ENCODE measurements at regions not wholly inside any gene's neighbourhood (a gene's known extent, or its start where the extent isn't known, plus 50 kb on each side); places are given as distances from the start of the nearest gene placed in this dataset.

GRCh38 chr21:35860189-35860869, 200.0 kb downstream of the SETD4 start:
- Mint-ChIP-seq H3K9me3 (no peaks in the 10 kb centered on the region), H3K36me3 (ENCODE audit: low read depth) (no peaks in the 10 kb centered on the region), H3K4me3 (no peak overlapping the region), H3K27ac (no peak overlapping the region), H3K4me1 (ENCODE audit: low read depth) (no peaks in the 10 kb centered on the region), H3K27me3 (peaks cover 4% of the 10 kb centered on the region)
- intact Hi-C loops (cut with micrococcal nuclease): no loop called here

- Mint-ChIP-seq H3K27ac (no peak overlapping the region), H3K4me1 (ENCODE audit: low read depth) (no peaks in the 10 kb centered on the region), H3K4me3 (no peak overlapping the region), H3K36me3 (ENCODE audit: low read depth) (no peaks in the 10 kb centered on the region), H3K27me3 (peaks cover 4% of the 10 kb centered on the region), H3K9me3 (no peaks in the 10 kb centered on the region)
- intact Hi-C loops (cut with micrococcal nuclease): no loop called here
Observed at GRCh38 chr21:35859677-35860076, 200.6 kb downstream of the SETD4 start.

- Mint-ChIP-seq H3K4me3 (no peak overlapping the region), H3K4me1 (ENCODE audit: low read depth) (no peaks in the 10 kb centered on the region), H3K9me3 (no peaks in the 10 kb centered on the region), H3K27me3 (peaks cover 16% of the 10 kb centered on the region), H3K36me3 (ENCODE audit: low read depth) (no peaks in the 10 kb centered on the region), H3K27ac (no peak overlapping the region)
- intact Hi-C loops (cut with micrococcal nuclease): no loop called here
Observed at GRCh38 chr21:35857095-35857494, 203.2 kb downstream of the SETD4 start.

GRCh38 chr21:35855484-35855883, 204.8 kb downstream of the SETD4 start:
- H3K9me3 Mint-ChIP-seq: no peaks in the 10 kb centered on the region
- no peak overlapping the region for H3K4me3 Mint-ChIP-seq

GRCh38 chr21:35854281-35854680, 206.0 kb downstream of the SETD4 start:
- Mint-ChIP-seq H3K9me3 (no peaks in the 10 kb centered on the region), H3K4me1 (ENCODE audit: low read depth) (peaks cover 6% of the 10 kb centered on the region), H3K4me3 (no peak overlapping the region), H3K27ac (no peak overlapping the region), H3K27me3 (peaks cover 19% of the 10 kb centered on the region), H3K36me3 (ENCODE audit: low read depth) (no peaks in the 10 kb centered on the region)
- intact Hi-C loops (cut with micrococcal nuclease): no loop called here

More at GRCh38 chr21:35855484-35855883, 204.8 kb downstream of the SETD4 start:
- peaks cover 19% of the 10 kb centered on the region for H3K27me3 Mint-ChIP-seq
- intact Hi-C loops (cut with micrococcal nuclease): no loop called here
- no peaks in the 10 kb centered on the region for H3K36me3 Mint-ChIP-seq (ENCODE audit: low read depth)
- H3K27ac Mint-ChIP-seq: no peak overlapping the region
- peaks cover 5% of the 10 kb centered on the region for H3K4me1 Mint-ChIP-seq (ENCODE audit: low read depth)

GRCh38 chr21:35853321-35854239, 206.7 kb downstream of the SETD4 start:
- Mint-ChIP-seq H3K4me3 (no peak overlapping the region), H3K9me3 (no peaks in the 10 kb centered on the region)

GRCh38 chr21:35852820-35853219, 207.5 kb downstream of the SETD4 start:
- H3K27me3 Mint-ChIP-seq: peaks cover 20% of the 10 kb centered on the region
- H3K4me3 Mint-ChIP-seq: no peak overlapping the region
- intact Hi-C loops (cut with micrococcal nuclease): no loop called here
- peaks cover 6% of the 10 kb centered on the region for H3K4me1 Mint-ChIP-seq (ENCODE audit: low read depth)
- no peaks in the 10 kb centered on the region for H3K9me3 Mint-ChIP-seq
- H3K27ac Mint-ChIP-seq: no peak overlapping the region
- no peaks in the 10 kb centered on the region for H3K36me3 Mint-ChIP-seq (ENCODE audit: low read depth)

More at GRCh38 chr21:35853321-35854239, 206.7 kb downstream of the SETD4 start:
- Mint-ChIP-seq H3K27ac (no peak overlapping the region), H3K27me3 (peaks cover 19% of the 10 kb centered on the region), H3K36me3 (ENCODE audit: low read depth) (no peaks in the 10 kb centered on the region), H3K4me1 (ENCODE audit: low read depth) (peaks cover 6% of the 10 kb centered on the region)
- intact Hi-C loops (cut with micrococcal nuclease): no loop called here

GRCh38 chr21:35850542-35851103, 209.7 kb downstream of the SETD4 start:
- Mint-ChIP-seq H3K27ac (no peak overlapping the region), H3K27me3 (peaks cover 24% of the 10 kb centered on the region)

GRCh38 chr21:35850029-35850428, 210.3 kb downstream of the SETD4 start:
- Mint-ChIP-seq H3K27me3 (peaks cover 24% of the 10 kb centered on the region), H3K4me3 (no peak overlapping the region), H3K4me1 (ENCODE audit: low read depth) (peaks cover 6% of the 10 kb centered on the region), H3K36me3 (ENCODE audit: low read depth) (no peaks in the 10 kb centered on the region), H3K9me3 (no peaks in the 10 kb centered on the region), H3K27ac (no peak overlapping the region)
- intact Hi-C loops (cut with micrococcal nuclease): no loop called here

More at GRCh38 chr21:35850542-35851103, 209.7 kb downstream of the SETD4 start:
- Mint-ChIP-seq H3K9me3 (no peaks in the 10 kb centered on the region), H3K36me3 (ENCODE audit: low read depth) (no peaks in the 10 kb centered on the region), H3K4me3 (no peak overlapping the region), H3K4me1 (ENCODE audit: low read depth) (peaks cover 6% of the 10 kb centered on the region)
- intact Hi-C loops (cut with micrococcal nuclease): no loop called here

GRCh38 chr21:35849144-35849543, 211.2 kb downstream of the SETD4 start:
- intact Hi-C loops (cut with micrococcal nuclease): loop anchor here (10.0 kb wide), 1 partner anchor 334 kb away; no protein-coding TSS in a partner anchor
- peaks cover 6% of the 10 kb centered on the region for H3K4me1 Mint-ChIP-seq (ENCODE audit: low read depth)
- peaks cover 23% of the 10 kb centered on the region for H3K27me3 Mint-ChIP-seq
- H3K27ac Mint-ChIP-seq: no peak overlapping the region
- H3K4me3 Mint-ChIP-seq: no peak overlapping the region
- H3K36me3 Mint-ChIP-seq (ENCODE audit: low read depth): no peaks in the 10 kb centered on the region
- no peaks in the 10 kb centered on the region for H3K9me3 Mint-ChIP-seq

GRCh38 chr21:35843911-35844667, 216.2 kb downstream of the SETD4 start:
- H3K4me3 Mint-ChIP-seq: no peak overlapping the region
- H3K36me3 Mint-ChIP-seq (ENCODE audit: low read depth): no peaks in the 10 kb centered on the region
- intact Hi-C loops (cut with micrococcal nuclease): loop anchor here (5.0 to 10.0 kb wide), 3 partner anchors 93 to 1152 kb away; no protein-coding TSS in a partner anchor
- peaks cover 15% of the 10 kb centered on the region for H3K27me3 Mint-ChIP-seq
- H3K4me1 Mint-ChIP-seq (ENCODE audit: low read depth): no peaks in the 10 kb centered on the region
- H3K9me3 Mint-ChIP-seq: no peaks in the 10 kb centered on the region
- no peak overlapping the region for H3K27ac Mint-ChIP-seq

- Mint-ChIP-seq H3K9me3 (no peaks in the 10 kb centered on the region), H3K4me1 (ENCODE audit: low read depth) (no peaks in the 10 kb centered on the region), H3K36me3 (ENCODE audit: low read depth) (no peaks in the 10 kb centered on the region), H3K27ac (no peak overlapping the region), H3K4me3 (no peak overlapping the region), H3K27me3 (peaks cover 11% of the 10 kb centered on the region)
- intact Hi-C loops (cut with micrococcal nuclease): loop anchor here (5.0 to 10.0 kb wide), 3 partner anchors 96 to 1149 kb away; no protein-coding TSS in a partner anchor
Observed at GRCh38 chr21:35840949-35841348, 219.4 kb downstream of the SETD4 start.

- Mint-ChIP-seq H3K27ac (no peak overlapping the region), H3K9me3 (no peaks in the 10 kb centered on the region), H3K36me3 (ENCODE audit: low read depth) (no peaks in the 10 kb centered on the region), H3K4me1 (ENCODE audit: low read depth) (no peaks in the 10 kb centered on the region), H3K4me3 (no peak overlapping the region), H3K27me3 (peaks cover 9% of the 10 kb centered on the region)
- intact Hi-C loops (cut with micrococcal nuclease): loop anchor here (5.0 to 10.0 kb wide), 3 partner anchors 97 to 1148 kb away; no protein-coding TSS in a partner anchor
Observed at GRCh38 chr21:35840197-35840799, 220.0 kb downstream of the SETD4 start.

All from dendritic cell treated with granulocyte-macrophage colony-stimulating factor and Interleukin-4, amounts not matched to agents 40 ng/mL and 50 ng/mL, for 4 days (primary cell).